ENCODE measurements at regions not wholly inside any gene's neighbourhood (a gene's known extent, or its start where the extent isn't known, plus 50 kb on each side); places are given as distances from the start of the nearest gene placed in this dataset.
A peak's percentile ranks its signal among the peaks of the same experiment; 100 is the strongest.

- Histone ChIP-seq H3K27ac (no peak overlapping the region), H3K36me3 (no peaks in the 10 kb centered on the region), H3K4me3 (no peak overlapping the region), H3K4me1 (no peaks in the 10 kb centered on the region), H3K27me3 (no peaks in the 10 kb centered on the region), H3K9me3 (peaks cover 0 to 7% (median 0%) of the 10 kb centered on the region in 4 donors)
- no peak for TF ChIP-seq CTCF (IDR thresholded peaks at IDR 0.05)
- TF ChIP-seq POLR2A (IDR thresholded peaks at IDR 0.05), result no peak
- DNase-seq, result no peak
Measured at GRCh38 chr2:65668744-65669143, 236.3 kb upstream of the SPRED2 start.

GRCh38 chr2:65666156-65666725, 233.8 kb upstream of the SPRED2 start:
- Histone ChIP-seq H3K4me1 (peaks cover 0 to 21% (median 0%) of the 10 kb centered on the region in 4 donors), H3K36me3 (no peaks in the 10 kb centered on the region), H3K27me3 (no peaks in the 10 kb centered on the region), H3K4me3 (no peak overlapping the region), H3K9me3 (peaks cover 0 to 7% (median 0%) of the 10 kb centered on the region in 4 donors), H3K27ac (no peak overlapping the region)
- TF ChIP-seq POLR2A (IDR thresholded peaks at IDR 0.05), result no peak
- no peak for TF ChIP-seq CTCF (IDR thresholded peaks at IDR 0.05)
- DNase-seq, result no peak

DNA sequence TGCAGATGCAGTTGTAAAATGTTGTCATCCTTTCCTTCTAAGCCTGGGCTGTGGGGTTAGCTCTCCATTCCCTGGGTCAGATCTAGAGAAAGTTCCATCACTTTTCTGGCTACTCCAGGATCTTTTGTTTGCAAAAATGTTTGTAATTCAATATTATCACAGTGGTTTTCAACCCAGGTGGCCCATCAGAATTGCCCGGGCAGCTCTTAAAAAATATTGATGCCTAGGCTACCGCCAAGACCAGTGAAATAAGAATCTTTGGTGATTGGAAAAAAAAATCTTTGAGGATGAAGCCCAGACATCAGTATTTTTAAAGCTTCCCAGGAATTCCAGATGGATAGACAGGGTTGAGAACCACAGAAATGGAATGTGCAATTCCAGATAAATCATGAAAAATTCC, 232.5 kb upstream of the SPRED2 start:
- Histone ChIP-seq H3K27me3 (no peaks in the 10 kb centered on the region), H3K36me3 (no peaks in the 10 kb centered on the region), H3K4me1 (peaks cover 0 to 21% (median 0%) of the 10 kb centered on the region in 4 donors), H3K4me3 (no peak overlapping the region), H3K9me3 (peaks cover 0 to 7% (median 0%) of the 10 kb centered on the region in 4 donors), H3K27ac (no peak overlapping the region)
- DNase-seq, result no peak
- TF ChIP-seq POLR2A (IDR thresholded peaks at IDR 0.05) (no peak), CTCF (IDR thresholded peaks at IDR 0.05) (no peak)

DNA sequence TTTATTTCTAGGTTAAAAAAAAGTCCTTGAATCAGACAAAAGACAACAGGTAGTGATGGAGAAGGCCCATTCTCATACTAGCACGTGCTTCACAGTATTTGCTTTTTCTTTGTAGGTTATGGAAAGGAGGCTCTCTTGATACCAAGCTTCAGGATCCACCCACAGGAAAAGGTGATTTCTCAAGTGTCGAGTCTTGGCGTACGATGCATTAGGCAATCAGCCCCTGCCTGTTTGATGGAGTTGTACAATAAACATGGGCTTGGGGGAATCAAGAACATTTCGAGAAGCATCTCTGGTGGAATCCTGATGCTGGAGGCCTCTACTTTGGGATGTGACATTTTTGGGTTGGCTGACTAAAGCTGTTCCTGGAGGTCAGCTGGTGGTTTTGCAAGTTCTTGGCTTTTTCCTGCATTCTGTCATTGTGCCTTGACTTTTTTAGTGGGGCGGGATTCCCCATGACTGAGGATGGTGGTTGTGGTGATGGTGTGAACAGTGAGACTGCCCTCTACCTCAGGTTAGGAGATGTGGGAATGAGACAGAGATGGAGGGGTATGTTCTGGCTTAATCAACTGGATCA, 231.5 kb upstream of the SPRED2 start:
- Histone ChIP-seq H3K36me3 (no peaks in the 10 kb centered on the region), H3K9me3 (peaks cover 0 to 6% (median 0%) of the 10 kb centered on the region in 4 donors), H3K4me1 (peaks cover 0 to 21% (median 0%) of the 10 kb centered on the region in 4 donors), H3K27me3 (no peaks in the 10 kb centered on the region), H3K4me3 (no peak overlapping the region), H3K27ac (peak overlapping the region in 1 of 4 donors; percentile 18)
- no peak for DNase-seq
- TF ChIP-seq POLR2A (IDR thresholded peaks at IDR 0.05) (no peak), CTCF (IDR thresholded peaks at IDR 0.05) (no peak)

DNA sequence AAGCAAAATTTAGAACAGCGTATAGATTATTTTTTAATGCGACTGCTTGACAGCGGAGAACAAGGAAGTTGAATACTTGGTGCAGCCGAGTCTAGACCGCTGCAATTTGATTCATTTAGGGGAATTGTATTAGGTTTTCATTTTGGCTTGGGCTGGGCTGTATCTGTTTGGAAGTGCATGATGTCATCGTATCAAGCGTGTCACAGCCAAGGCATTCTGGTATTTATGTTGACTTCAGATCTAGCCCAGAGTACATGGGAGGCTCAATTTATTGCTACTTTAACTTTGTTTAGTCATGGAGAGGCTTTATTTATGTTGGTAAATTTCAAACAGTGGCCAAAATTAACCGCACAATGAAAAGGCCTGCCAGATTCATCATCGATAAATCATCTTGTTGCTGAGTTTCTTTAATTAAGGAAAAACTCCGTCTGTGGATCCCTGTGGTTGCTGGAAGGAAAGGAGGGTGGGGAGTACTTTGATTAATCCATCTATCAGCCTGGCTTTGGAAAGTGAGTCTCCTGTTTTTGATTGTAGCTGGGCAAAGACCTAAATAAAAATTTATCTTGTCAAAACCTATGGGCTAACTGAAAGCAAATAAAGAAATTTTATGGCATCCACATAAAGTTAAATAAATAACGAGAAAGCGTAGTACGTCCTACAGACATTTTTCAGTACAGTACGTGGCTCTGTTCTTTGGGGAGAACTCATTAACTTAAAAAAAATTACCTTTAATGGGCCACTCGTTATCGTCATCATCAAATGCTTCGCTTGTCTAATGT, 230.4 kb upstream of the SPRED2 start:
- TF ChIP-seq CTCF (IDR thresholded peaks at IDR 0.05), result no peak
- no peak for TF ChIP-seq POLR2A (IDR thresholded peaks at IDR 0.05)
- peak overlapping the region in 2 of 4 donors; percentile 18 to 25 for H3K27ac ChIP-seq
- H3K4me3 ChIP-seq, result no peak overlapping the region
- H3K9me3 ChIP-seq, result no peaks in the 10 kb centered on the region
- no peak for DNase-seq
- peaks cover 0 to 21% (median 0%) of the 10 kb centered on the region in 4 donors for H3K4me1 ChIP-seq
- H3K36me3 ChIP-seq, result no peaks in the 10 kb centered on the region
- no peaks in the 10 kb centered on the region for H3K27me3 ChIP-seq

Data from Peyer's patch (tissue), 4 donors.